MM.1S (cell line): ENCODE measurements at regions not wholly inside any gene's neighbourhood (a gene's known extent, or its start where the extent isn't known, plus 50 kb on each side); places are given as distances from the start of the nearest gene placed in this dataset.

Source experiments
- DNase-seq: peaks from one replicate; pipeline ENCODE4 v3.0.0-alpha.2; 2015
- H2AFZ ChIP-seq: fragments of 300-600 bp; sonication (generic); 2 replicates; pipeline ENCODE4 v1.6.0; 2016; ENCODE audit warnings: antibody characterized with exemption, low read length
- H3F3A ChIP-seq: fragments of 300-600 bp; sonication (generic); 2 replicates; pipeline ENCODE4 v1.6.1; 2016; ENCODE audit warnings: mild to moderate bottlenecking, antibody characterized with exemption, low read length, moderate library complexity, mixed read lengths; ENCODE audit not compliant: insufficient read depth
- H3K27ac ChIP-seq: fragments of 300-600 bp; sonication (generic); 2 replicates; pipeline ENCODE4 v1.5.1; 2016; ENCODE audit warnings: mild to moderate bottlenecking, low read length
- H3K27me3 ChIP-seq: fragments of 300-600 bp; sonication (generic); replicated peaks from 2 replicates; pipeline ENCODE4 v1.6.0; 2016; ENCODE audit warnings: low read length; ENCODE audit not compliant: insufficient read depth
- H3K36me3 ChIP-seq: fragments of 300-600 bp; sonication (generic); replicated peaks from 2 replicates; pipeline ENCODE4 v1.6.1; 2016; ENCODE audit warnings: mild to moderate bottlenecking, low read length, mixed read lengths; ENCODE audit not compliant: insufficient read depth
- H3K4me1 ChIP-seq: fragments of 300-600 bp; sonication (generic); 2 replicates; pipeline ENCODE4 v1.6.1; 2016; ENCODE audit warnings: low read length, mixed read lengths
- H3K4me2 ChIP-seq: fragments of 300-600 bp; sonication (generic); 2 replicates; pipeline ENCODE4 v1.6.0; 2016; ENCODE audit warnings: low read depth, low read length
- H3K4me3 ChIP-seq: fragments of 300-600 bp; sonication (generic); 2 replicates; pipeline ENCODE4 v1.5.1; 2016; ENCODE audit warnings: low read length, mixed read lengths
- H3K79me2 ChIP-seq: fragments of 300-600 bp; sonication (generic); 2 replicates; pipeline ENCODE4 v1.6.1; 2016; ENCODE audit warnings: mixed run types, low read length, mixed read lengths
- H3K9ac ChIP-seq: fragments of 300-600 bp; sonication (generic); 2 replicates; pipeline ENCODE4 v1.6.1; 2016; ENCODE audit warnings: low read length, mixed read lengths
- H3K9me2 ChIP-seq: fragments of 300-600 bp; sonication (generic); replicated peaks from 2 replicates; pipeline ENCODE4 v1.6.1; 2016; ENCODE audit warnings: mild to moderate bottlenecking, low read length, mixed read lengths; ENCODE audit not compliant: insufficient read depth
- H3K9me3 ChIP-seq: fragments of 300-600 bp; sonication (generic); replicated peaks from 2 replicates; pipeline ENCODE4 v1.6.1; 2016; ENCODE audit warnings: mild to moderate bottlenecking, low read length, mixed read lengths; ENCODE audit not compliant: insufficient read depth
- H4K20me1 ChIP-seq: fragments of 300-600 bp; sonication (generic); 2 replicates; pipeline ENCODE4 v1.6.1; 2016; ENCODE audit warnings: mild to moderate bottlenecking, low read length, moderate library complexity, mixed read lengths; ENCODE audit not compliant: insufficient read depth
- CTCF ChIP-seq: fragments of 300-600 bp; sonication (generic); IDR thresholded peaks from 2 replicates; pipeline ENCODE4 v1.5.1; 2016; ENCODE audit warnings: antibody characterized with exemption, low read length, mixed read lengths
- EZH2 ChIP-seq: fragments of 300-600 bp; sonication (generic); optimal IDR thresholded peaks from 2 replicates; pipeline ENCODE3; 2017; ENCODE audit warnings: low read depth, mild to moderate bottlenecking, antibody characterized with exemption, low read length, mixed read lengths
- EZH2phosphoT487 ChIP-seq: fragments of 300-600 bp; sonication (generic); IDR thresholded peaks from 2 replicates; pipeline ENCODE4 v1.6.1; 2018; ENCODE audit warnings: antibody characterized with exemption, low read length

GRCh38 chr13:44015118-44015517, 135.4 kb downstream of the LACC1 start:
- H3K9ac ChIP-seq, result no peak overlapping the region
- no peaks in the 10 kb centered on the region for H3K4me1 ChIP-seq
- H3K9me2 ChIP-seq, result no peaks in the 10 kb centered on the region
- H3K36me3 ChIP-seq, result no peaks in the 10 kb centered on the region
- H3K79me2 ChIP-seq, result no peaks in the 10 kb centered on the region
- no peak overlapping the region for H3K4me3 ChIP-seq
- H3K27me3 ChIP-seq, result no peaks in the 10 kb centered on the region
- no peaks in the 10 kb centered on the region for H3F3A ChIP-seq
- no peaks in the 10 kb centered on the region for H3K9me3 ChIP-seq
- H4K20me1 ChIP-seq, result no peaks in the 10 kb centered on the region
- H3K27ac ChIP-seq, result no peak overlapping the region
- H3K4me2 ChIP-seq, result no peak overlapping the region
- no peak for DNase-seq
- no peak overlapping the region for H2AFZ ChIP-seq
- TF ChIP-seq CTCF (no peak), EZH2 (no peak), EZH2phosphoT487 (no peak)

- Histone ChIP-seq H2AFZ (no peak overlapping the region), H3K79me2 (no peaks in the 10 kb centered on the region), H3K9me2 (no peaks in the 10 kb centered on the region), H3K4me2 (no peak overlapping the region), H3K27ac (no peak overlapping the region), H3F3A (no peaks in the 10 kb centered on the region), H3K9ac (no peak overlapping the region), H4K20me1 (no peaks in the 10 kb centered on the region), H3K9me3 (no peaks in the 10 kb centered on the region), H3K27me3 (no peaks in the 10 kb centered on the region), H3K36me3 (no peaks in the 10 kb centered on the region), H3K4me1 (no peaks in the 10 kb centered on the region), H3K4me3 (no peak overlapping the region)
- DNase-seq, result no peak
- TF ChIP-seq CTCF (no peak), EZH2 (no peak)
Observed at GRCh38 chr13:44015811-44016210, 136.1 kb downstream of the LACC1 start.

- no peaks in the 10 kb centered on the region for H3K79me2 ChIP-seq
- no peak for TF ChIP-seq EZH2phosphoT487
- TF ChIP-seq EZH2, result no peak
- TF ChIP-seq CTCF, result no peak
- H3F3A ChIP-seq, result no peaks in the 10 kb centered on the region
- no peak overlapping the region for H3K4me3 ChIP-seq
- H3K27ac ChIP-seq, result no peak overlapping the region
- no peaks in the 10 kb centered on the region for H3K27me3 ChIP-seq
- H4K20me1 ChIP-seq, result no peaks in the 10 kb centered on the region
- H3K4me2 ChIP-seq, result no peak overlapping the region
- H3K9me3 ChIP-seq, result no peaks in the 10 kb centered on the region
- no peak overlapping the region for H2AFZ ChIP-seq
- H3K4me1 ChIP-seq, result no peaks in the 10 kb centered on the region
- H3K9ac ChIP-seq, result no peak overlapping the region
- H3K36me3 ChIP-seq, result no peaks in the 10 kb centered on the region
- DNase-seq, result no peak
- H3K9me2 ChIP-seq, result no peaks in the 10 kb centered on the region
Observed at GRCh38 chr13:44017756-44018309, 138.1 kb downstream of the LACC1 start.
